ENCODE measurements at regions not wholly inside any gene's neighbourhood (a gene's known extent, or its start where the extent isn't known, plus 50 kb on each side); places are given as distances from the start of the nearest gene placed in this dataset.
"Not testable (repeated sequence)": the region's sequence is repeated elsewhere in the genome, so short reads cannot be mapped to it uniquely, and the experiment has no call there.

DNA sequence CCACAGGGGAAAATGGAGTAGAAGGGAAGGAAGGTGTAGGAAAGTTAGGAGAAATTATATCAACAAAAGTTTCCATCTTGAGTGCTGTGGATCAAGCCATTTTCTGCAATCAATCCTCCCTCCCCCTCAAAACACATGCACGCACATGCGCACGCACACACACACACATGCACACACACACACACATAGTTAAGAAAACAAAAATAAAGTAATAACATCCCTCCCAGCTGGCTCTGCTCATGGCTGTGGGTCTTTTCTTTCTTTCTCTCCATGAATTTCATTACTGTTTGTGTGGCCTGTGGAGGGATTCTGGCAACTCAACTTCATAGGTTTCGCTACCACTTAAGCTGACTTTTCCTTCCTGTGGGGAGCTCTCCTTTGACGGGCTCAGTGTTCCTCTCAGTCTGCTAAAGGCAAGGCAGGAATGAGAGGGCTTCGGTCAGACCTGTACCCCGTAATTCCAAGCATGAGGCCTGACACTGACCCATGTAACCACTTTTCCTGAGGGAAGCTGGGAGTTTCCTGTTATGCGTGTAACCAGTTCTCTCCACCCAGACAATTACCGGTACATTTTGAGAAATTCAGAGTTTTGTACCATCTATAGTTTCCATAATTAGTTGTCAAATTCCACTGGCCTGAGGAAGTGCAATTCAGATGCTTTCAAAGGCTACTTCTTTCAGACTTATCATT is 79.8 kb downstream of the ZNF92 start:
- DNase-seq: no peak

DNA sequence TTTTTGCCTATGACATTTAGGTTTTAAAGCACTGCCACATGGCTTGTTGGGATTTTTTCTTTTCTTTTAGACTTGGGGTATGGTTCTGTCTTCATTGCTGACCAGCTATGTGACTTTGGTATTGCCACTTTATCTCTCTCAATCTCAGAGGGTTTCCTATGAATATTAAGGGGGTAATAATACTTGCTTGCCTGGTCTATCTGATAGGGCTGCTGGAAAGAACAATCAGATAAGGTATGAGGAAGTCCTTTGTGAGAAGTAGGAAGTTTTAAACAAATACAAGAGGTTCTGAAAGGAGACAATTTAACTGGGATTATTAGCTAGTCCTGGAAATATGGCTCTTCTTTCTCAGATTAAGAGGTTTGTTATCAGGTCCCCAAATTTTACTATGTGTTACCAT is 80.8 kb downstream of the ZNF92 start:
- DNase-seq: no peak

DNA sequence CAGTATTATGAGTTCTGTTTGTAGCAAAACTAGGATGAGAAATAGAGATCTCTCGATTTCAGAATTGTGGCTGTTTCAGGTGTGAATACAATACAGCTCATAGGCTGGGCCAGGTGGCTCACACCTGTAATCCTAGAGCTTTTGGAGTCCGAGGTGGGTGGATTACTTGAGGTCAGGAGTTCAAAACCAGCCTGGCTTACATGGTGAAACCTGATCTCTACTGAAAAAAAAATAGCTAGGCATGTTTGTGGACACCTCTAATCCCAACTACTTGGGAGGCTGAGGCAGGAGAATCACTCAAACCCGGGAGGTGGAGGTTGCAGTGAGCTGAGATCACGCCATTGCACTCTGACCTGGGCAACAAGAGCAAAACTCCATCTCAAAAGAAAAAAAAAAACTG is 81.4 kb downstream of the ZNF92 start:
- DNase-seq: not testable (repeated sequence)

DNA sequence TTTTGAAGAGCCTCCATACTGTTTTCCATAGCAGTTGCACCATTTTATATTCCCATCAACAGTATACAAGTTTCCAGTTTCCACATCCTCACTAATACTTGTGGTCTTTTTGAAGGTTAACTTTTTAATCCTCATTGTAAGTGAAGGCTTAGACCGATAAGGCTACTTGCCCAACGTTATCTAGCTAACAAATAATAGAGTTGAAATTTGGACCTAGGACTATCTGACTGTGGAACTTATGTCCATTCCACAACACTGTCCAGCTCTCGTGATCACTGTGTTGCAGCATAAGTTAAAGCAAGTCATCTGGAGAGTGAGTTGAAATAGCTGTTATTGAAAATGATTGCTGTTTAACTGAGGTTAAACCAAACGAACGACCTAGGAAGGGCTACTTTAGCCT is 84.0 kb downstream of the ZNF92 start:
- no peak for DNase-seq

DNA sequence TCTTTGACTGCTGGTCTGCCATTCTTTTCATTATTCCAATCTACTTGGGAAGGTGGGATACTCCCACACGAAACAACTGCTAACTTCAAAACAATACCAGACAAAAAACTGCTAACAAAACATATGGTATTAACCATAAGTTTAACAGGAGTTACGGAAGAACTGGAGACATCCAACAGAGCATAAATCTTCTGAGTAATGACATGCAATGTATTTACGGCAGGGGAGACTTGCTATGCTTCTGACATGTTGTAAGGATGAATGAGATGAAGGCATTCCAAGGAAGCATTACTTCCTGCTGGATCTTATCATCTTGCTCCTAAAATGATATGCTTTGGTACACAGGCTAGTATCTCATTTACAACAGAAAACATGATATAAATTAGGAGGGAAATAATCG is 85.8 kb downstream of the ZNF92 start:
- no peak for DNase-seq

- DNase-seq: no peak
Measured at GRCh38 chr7:65462148-65462716, 88.6 kb downstream of the ZNF92 start.

DNA sequence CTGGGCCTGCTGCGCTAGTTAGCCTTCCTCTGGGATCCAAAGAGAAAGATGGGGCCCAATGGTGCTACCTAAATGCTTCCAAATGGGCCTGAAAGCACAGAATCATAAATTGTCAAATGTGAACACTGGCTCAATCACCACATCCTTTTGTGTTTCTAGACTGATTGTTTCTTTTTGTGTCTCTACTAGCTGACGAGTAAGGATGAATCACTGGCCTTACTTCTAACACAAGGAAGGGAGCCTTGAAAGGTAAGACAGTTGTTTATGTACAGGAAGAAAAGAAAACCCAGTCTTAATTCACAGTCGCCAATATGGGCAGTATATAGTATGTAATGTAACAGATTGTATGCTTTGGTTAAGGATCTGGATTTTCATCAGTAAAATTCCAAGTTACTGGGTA is 89.5 kb downstream of the ZNF92 start:
- no peak for DNase-seq

- not testable (repeated sequence) for DNase-seq
Measured at GRCh38 chr7:65469919-65470558, 96.4 kb downstream of the ZNF92 start.

GRCh38 chr7:65471587-65471986 is 97.9 kb downstream of the ZNF92 start:
- DNase-seq: no peak

GRCh38 chr7:65475040-65475726 is 101.5 kb downstream of the ZNF92 start:
- no peak for DNase-seq

DNA sequence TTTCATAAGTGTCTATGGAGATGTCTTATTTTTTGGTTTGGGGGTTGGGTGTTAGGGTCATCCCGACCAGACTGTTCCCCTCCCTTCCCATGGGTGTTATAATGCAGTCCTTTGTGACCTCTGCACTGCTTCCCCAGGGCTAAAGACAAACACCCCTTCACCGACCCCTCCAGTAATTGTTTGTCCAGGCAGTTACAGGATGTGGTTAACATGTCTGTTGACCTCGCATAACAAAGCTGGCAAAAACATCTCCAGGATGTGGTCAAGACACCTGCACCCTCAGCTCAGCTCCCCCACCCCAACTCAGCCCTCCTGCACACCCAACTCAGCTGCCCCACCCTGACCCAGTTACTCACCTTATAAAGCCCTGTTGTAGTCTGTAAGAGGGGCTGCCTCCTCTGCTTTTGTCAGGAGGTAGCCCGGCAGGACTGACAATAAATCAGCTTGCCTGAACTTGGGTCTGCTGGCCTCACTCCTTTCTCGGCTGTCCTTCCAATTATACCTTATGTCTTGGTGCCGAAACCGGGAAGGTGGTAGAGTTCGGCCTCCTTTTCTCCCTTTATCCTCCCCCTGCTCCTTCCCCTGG is 102.2 kb downstream of the ZNF92 start:
- DNase-seq: no peak

GRCh38 chr7:65477326-65477725 is 103.7 kb downstream of the ZNF92 start:
- DNase-seq: no peak

DNA sequence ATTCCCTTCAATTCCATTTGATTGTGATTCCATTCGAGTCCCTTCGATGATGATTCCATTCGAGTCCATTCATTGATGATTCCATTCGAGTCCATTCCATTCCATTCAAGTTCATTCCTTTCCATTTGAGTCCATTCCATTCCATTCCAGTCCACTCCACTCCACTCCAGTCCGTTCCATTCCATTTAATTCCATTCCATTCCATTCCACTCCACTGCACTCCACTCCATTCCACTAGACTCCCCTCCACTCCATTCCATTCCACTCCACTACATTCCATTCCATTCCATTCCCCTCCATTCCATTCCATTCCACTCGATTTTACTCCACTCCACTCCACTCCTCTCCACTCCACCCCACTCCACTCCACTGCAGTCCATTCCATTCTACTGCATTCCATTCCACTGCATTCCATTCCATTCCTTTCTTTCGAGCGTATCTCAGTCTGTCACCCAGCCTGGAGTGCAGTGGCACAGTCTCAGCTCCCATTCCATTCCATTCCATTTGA is 115.7 kb downstream of the ZNF92 start:
- DNase-seq: no peak

GRCh38 chr7:65496697-65497096 is 123.0 kb downstream of the ZNF92 start:
- not testable (repeated sequence) for DNase-seq

- DNase-seq: no peak
Measured at GRCh38 chr7:65503434-65504152, 129.9 kb downstream of the ZNF92 start.

DNA sequence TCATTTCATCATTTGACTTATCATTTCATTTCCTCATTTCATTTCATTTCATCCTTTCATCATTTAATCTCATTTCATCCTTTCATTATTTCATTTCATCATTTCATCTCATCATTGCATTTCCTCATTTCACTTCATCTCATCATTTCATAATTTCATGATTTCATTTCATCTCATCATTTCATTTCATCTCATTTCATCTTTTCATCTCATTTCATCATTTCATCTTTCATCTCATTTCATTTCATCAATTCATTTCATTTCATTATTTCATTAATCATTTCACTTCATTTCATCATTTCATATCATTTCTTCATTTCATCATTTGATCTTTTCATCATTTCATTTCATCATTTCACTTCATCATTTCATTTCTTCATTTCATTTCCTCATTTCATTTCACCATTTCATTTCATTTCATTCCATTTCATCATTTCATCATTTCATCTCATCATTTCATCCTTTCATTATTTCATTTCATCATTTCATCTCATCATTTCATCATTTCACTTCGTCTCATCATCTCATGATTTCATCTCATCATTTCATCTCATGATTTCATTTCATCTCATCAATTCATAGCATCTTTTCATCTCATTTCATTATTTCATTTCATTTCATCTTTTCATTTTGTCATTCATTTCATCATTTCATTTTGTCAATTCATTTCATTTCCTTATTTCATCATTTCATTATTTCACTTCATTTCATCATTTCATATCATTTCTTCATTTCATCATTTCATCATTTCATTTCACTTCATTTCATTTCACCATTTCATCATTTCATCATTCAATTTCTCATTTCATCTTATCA is 131.1 kb downstream of the ZNF92 start:
- not testable (repeated sequence) for DNase-seq

DNA sequence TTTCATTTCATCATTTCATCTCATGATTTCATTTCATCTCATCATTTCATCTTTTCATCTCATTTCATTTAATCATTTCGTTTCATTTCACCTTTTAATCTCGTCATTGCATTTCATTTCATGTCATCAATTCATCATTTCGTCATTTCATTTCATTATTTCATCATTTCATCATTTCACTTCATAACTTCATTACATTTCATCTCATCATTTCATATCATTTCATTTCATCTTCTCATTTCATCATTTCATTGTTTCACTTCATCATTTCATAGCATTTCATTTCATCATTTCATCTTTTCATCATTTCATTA is 131.6 kb downstream of the ZNF92 start:
- not testable (repeated sequence) for DNase-seq

DNA sequence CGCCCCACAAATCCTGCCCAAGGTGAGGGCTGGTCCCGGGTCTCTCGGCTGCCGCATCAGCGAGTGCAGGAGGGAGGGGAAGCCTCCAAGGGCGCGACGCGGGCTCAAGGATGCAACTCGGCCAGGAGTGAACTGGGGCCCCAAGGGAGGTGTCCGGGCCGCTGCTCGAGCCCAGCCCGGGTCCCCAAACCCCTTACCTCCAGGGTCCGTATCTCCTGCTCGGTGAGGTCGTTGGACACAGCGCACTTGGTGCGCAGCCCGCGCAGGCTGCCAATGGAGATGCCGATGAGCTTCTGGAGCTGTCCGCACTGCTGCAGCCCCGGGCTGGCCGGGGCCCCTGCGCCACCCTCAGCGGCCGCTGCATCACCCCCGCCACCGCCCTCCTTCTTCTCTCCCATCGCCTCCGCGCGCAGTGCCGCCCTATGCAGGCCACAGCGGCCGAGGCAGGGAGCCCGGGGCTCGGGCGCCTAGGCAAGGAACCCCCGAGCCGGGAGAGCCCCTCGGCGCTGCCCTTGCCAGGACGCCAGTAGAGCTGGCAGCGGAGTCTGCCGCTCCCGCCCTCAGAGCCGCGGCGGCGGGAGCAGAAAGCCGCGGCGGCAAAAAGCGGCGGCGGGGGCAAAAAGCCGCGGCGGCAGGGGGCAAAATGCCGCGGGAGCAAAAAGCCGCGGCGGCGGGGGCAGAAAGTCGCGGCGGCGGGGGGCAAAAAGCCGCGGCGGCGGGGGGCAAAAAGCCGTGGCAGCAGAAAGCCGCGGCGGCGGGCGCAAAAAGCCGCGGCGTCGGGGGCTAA is 135.1 kb downstream of the ZNF92 start:
- not testable (repeated sequence) for DNase-seq

DNA sequence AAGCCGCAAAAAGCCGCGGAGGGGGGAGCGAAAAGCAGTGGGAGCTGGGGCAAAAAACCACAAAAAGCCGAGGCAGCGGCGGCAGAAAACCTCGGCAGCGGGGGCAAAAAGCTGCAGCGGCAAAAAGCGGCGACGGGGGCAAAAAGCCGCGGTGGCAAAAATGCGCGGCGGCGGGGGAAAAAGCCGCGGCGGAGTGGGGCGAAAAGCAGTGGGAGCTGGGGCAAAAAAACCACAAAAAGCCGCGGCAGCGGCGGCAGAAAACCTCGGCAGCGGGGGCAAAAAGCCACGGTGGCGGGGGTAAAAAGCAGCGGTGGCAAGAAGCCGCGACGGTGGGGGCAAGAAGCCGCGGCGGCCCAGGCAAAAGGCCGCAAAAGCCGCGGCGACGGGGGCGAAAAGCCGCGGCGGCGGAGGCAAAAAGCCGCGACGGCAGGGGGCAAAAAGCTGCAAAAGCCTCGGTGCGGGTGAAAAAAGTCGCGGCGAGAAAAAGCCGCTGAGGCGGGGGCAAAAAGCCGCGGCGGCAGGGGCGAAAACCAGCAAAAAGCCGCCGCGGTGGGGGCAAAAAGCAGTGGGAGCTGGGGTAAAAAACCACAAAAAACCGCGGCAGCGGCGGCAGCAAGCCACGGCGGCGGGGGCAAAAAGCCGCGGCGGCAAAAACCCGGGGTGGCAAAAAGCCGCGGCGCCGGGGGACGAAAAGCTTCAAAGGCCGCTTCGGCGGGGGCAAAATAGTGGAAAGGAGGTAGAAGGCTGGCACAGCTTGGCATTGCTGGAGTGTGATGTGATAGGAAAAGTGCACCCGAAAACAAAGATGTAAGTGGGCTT is 135.9 kb downstream of the ZNF92 start:
- DNase-seq: no peak

DNA sequence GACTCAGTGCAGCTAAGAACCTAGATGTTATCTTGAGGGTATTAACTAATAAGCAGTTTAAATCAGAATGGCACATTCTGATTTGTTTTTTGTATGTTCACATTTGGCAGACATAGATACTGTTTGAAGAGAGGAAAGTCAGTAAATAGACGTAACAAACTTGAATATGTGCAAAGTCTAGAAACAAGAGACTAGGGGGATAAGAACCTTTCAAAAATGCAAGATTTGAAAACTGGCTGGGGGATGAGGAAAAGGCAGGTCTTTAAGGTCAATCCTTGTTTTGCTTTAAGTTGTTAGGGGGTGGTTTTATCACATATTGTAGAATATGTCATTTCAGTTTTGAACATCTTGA is 136.5 kb downstream of the ZNF92 start:
- DNase-seq: not testable (repeated sequence)

Measured in GDM1 (cell line).